ENCODE measurements at regions not wholly inside any gene's neighbourhood (a gene's known extent, or its start where the extent isn't known, plus 50 kb on each side); places are given as distances from the start of the nearest gene placed in this dataset.

DNA sequence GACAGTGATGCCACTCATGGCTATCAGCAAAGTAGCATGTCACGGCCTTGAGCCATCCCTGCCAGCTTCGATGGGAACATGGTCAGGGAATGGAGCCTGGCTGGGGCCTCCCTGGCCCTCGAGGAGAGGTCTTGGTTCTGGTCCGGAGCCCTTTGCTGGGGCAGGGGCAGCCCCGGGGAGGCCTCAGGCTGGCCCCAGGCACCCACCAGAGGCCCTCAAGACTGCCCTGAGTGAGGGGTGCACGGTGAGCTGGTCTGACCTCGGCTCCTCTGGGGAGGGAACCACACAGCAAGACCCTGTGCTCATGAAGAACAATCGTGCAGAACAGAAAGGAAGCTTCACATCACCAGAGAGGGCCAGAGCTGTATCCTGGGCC, 75.2 kb upstream of the OTOS start:
- intact Hi-C loops (cut with DNase I) = no loop called here
- H3K4me1 ChIP-seq = no peaks in the 10 kb centered on the region
- no peaks in the 10 kb centered on the region for H3K9me3 ChIP-seq
- no peak overlapping the region for H3K4me3 ChIP-seq
- TF ChIP-seq EP300 (IDR thresholded peaks at IDR 0.05) (no peak), POLR2A (IDR thresholded peaks at IDR 0.05; ENCODE audit: low read depth) (no peak)
- no peak for DNase-seq (ENCODE audit: extremely low spot score)
- H3K36me3 ChIP-seq = no peaks in the 10 kb centered on the region
- no peak overlapping the region for H3K27ac ChIP-seq (replicated peaks in 1 of 4)
- WGBS = 83% methylated on average over 3 of the region's 8 CpGs
- H3K27me3 ChIP-seq = peaks cover 0 to 44% (median 0%) of the 10 kb centered on the region in 4 donors

GRCh38 chr2:240216167-240216566, 75.7 kb upstream of the OTOS start:
- Histone ChIP-seq H3K4me1 (no peaks in the 10 kb centered on the region), H3K4me3 (no peak overlapping the region), H3K36me3 (no peaks in the 10 kb centered on the region), H3K27me3 (peaks cover 0 to 38% (median 0%) of the 10 kb centered on the region in 4 donors), H3K9me3 (no peaks in the 10 kb centered on the region), H3K27ac (replicated peaks in 1 of 4) (no peak overlapping the region)
- no peak for TF ChIP-seq CTCF (IDR thresholded peaks at IDR 0.05)
- no peak for TF ChIP-seq POLR2AphosphoS5 (IDR thresholded peaks at IDR 0.05)
- no peak for TF ChIP-seq POLR2A (IDR thresholded peaks at IDR 0.05; ENCODE audit: low read depth)
- TF ChIP-seq EP300 (IDR thresholded peaks at IDR 0.05) = no peak
- 79% methylated on average over 5 of the region's 8 CpGs for whole genome bisulfite sequencing
- intact Hi-C loops (cut with DNase I) = no loop called here
- no peak for DNase-seq (ENCODE audit: extremely low spot score)

DNA sequence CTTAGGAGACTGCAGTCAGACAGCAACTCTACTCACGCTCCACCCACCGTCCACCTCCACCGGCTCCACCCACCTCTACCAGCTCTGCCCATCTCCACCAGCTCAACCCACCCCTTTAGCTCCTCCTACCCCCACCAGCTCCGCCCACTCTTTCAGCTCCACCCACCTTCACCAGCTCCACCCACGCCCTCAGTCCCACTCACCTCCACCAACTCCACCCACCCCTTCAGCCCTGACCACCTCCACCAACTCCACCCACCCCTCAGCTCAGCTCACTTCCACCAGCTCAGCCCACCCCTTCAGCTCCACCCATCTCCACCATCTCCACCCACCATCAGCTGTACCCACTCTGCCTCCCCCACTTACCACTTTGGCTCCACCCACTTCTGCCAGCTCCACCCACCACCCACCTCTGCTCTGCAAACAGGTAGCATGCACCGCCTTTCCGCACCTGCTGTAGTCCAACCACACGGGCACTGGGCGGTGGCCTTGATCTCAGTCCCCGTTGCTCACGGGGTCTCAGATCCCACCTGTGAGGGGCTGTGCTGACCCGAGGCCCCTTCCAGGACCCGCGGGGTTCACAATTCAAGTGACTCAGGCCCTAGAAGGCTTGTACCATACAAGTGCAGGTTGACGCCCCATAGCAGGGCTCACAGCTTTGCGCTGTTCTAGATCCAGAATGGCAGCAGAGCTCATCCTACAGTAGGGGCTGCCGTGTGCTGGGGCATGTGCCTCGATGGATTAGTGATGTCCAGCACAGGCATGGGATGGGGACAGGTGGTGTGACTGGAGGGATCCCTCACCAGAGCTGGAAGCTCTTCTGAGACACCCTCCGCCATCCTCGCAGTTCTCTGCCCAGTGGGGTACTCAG, 77.2 kb upstream of the OTOS start:
- no peak overlapping the region for H3K27ac ChIP-seq (replicated peaks in 1 of 4)
- H3K9me3 ChIP-seq = peaks cover 0 to 5% (median 0%) of the 10 kb centered on the region in 4 donors
- H3K4me3 ChIP-seq = no peak overlapping the region
- intact Hi-C loops (cut with DNase I) = no loop called here
- H3K27me3 ChIP-seq = peaks cover 0 to 28% (median 0%) of the 10 kb centered on the region in 4 donors
- DNase-seq (ENCODE audit: extremely low spot score) = no peak
- 86% methylated on average over 17 of the region's 20 CpGs for WGBS
- H3K36me3 ChIP-seq = no peaks in the 10 kb centered on the region
- TF ChIP-seq POLR2AphosphoS5 (IDR thresholded peaks at IDR 0.05) (no peak), POLR2A (IDR thresholded peaks at IDR 0.05; ENCODE audit: low read depth) (no peak), CTCF (IDR thresholded peaks at IDR 0.05) (no peak), EP300 (IDR thresholded peaks at IDR 0.05) (no peak)
- no peaks in the 10 kb centered on the region for H3K4me1 ChIP-seq

- no peaks in the 10 kb centered on the region for H3K4me1 ChIP-seq
- WGBS = 76% methylated on average over 16 of the region's 16 CpGs
- no peak for DNase-seq (ENCODE audit: extremely low spot score)
Observed at GRCh38 chr2:240219208-240219890, 78.9 kb upstream of the OTOS start.

More at GRCh38 chr2:240219208-240219890, 78.9 kb upstream of the OTOS start:
- H3K4me3 ChIP-seq = no peak overlapping the region
- no peak overlapping the region for H3K27ac ChIP-seq (replicated peaks in 1 of 4)
- H3K9me3 ChIP-seq = peaks cover 0 to 5% (median 0%) of the 10 kb centered on the region in 4 donors
- no peaks in the 10 kb centered on the region for H3K36me3 ChIP-seq
- no peak for TF ChIP-seq POLR2AphosphoS5 (IDR thresholded peaks at IDR 0.05)
- no peak for TF ChIP-seq POLR2A (IDR thresholded peaks at IDR 0.05; ENCODE audit: low read depth)
- TF ChIP-seq EP300 (IDR thresholded peaks at IDR 0.05) = no peak
- no peak for TF ChIP-seq CTCF (IDR thresholded peaks at IDR 0.05)
- intact Hi-C loops (cut with DNase I) = no loop called here
- H3K27me3 ChIP-seq = peaks cover 0 to 39% (median 0%) of the 10 kb centered on the region in 4 donors
